GM21717 (cell line): ENCODE measurements at regions not wholly inside any gene's neighbourhood (a gene's known extent, or its start where the extent isn't known, plus 50 kb on each side); places are given as distances from the start of the nearest gene placed in this dataset.
"Not testable (repeated sequence)": the region's sequence is repeated elsewhere in the genome, so short reads cannot be mapped to it uniquely, and the experiment has no call there.

ENCODE experiments used
- ATAC-seq: cut with Tn5 transposase; IDR thresholded peaks from one replicate; pipeline ENCODE4 v1.9.1; 2021; ENCODE audit warnings: mild to moderate bottlenecking, moderate library complexity; ENCODE audit not compliant: unreplicated experiment

DNA sequence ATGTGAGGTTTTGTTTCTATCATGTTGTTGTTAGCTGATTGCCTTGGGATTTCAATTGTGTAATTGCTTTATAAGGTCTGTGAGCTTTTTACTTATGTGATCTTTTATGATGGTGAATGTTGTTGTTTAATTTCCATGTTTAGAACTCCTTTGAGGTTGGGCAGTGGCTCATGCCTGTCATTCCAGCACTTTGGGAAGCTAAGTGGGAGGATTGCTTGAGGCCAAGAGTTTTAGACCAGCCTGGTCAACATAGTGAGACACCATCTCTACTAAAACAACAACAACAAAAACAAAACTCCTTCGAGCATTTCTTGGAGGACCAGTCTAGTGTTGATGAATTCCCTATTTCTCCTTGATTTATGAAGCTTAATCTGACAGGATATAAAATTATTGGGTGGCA lies 102.1 kb upstream of the PMCH start:
- ATAC-seq, result no peak

DNA sequence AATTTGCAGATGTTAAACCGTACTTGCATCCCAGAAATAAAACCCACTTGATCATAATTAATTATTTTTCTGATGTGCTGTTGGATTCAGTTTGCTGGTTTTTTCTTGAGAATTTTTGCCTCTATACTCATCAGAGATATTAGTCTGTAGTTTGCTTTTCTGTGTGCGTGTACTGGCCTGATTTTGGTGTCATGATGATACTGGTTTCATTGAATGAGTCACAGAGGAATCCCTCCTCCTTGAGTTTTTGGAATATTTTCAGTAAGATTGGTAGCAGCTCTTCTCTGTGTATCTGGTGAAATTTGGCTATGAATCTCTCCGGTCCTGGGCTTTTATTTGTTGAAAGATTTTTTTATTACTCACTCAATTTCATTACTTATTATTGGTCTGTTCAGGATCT lies 100.4 kb upstream of the PMCH start:
- ATAC-seq, result no peak

DNA sequence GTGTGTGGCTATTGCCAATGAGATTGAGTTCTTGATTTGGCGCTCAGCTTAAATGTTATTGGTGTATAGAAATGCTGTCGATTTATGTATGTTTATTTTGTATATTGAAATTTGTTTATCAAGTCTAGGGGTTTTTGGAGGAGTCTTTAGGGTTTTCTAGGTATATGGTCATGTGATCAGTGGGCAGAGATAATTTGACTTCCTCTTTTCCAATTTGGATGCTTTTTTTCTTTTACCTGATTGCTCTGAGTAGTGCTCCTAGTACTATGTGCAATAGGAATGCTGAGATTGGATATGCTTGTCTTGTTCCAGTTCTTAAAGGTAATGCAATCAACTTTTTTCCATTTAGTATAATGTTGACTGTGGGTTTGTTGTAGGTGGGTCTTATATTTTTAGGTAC lies 99.8 kb upstream of the PMCH start:
- ATAC-seq, result no peak

DNA sequence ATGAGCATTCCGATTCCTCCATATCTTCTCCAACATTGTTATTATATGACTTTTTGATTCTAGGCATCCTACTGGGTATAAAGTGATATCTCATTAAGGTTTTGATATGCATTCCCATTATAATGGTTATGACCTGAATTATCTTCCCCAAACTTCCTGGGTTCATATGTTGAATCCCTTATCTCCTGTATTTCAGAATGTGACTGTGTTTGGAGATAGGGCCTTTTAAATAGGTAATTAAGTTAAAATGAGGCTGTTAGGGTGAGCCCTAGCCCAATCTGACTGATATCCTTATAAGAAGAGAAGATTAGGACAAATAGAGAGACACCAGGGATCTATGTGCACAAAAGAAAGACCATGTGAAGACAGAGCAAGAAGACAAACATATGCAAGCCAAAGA lies 96.9 kb upstream of the PMCH start:
- no peak for ATAC-seq

DNA sequence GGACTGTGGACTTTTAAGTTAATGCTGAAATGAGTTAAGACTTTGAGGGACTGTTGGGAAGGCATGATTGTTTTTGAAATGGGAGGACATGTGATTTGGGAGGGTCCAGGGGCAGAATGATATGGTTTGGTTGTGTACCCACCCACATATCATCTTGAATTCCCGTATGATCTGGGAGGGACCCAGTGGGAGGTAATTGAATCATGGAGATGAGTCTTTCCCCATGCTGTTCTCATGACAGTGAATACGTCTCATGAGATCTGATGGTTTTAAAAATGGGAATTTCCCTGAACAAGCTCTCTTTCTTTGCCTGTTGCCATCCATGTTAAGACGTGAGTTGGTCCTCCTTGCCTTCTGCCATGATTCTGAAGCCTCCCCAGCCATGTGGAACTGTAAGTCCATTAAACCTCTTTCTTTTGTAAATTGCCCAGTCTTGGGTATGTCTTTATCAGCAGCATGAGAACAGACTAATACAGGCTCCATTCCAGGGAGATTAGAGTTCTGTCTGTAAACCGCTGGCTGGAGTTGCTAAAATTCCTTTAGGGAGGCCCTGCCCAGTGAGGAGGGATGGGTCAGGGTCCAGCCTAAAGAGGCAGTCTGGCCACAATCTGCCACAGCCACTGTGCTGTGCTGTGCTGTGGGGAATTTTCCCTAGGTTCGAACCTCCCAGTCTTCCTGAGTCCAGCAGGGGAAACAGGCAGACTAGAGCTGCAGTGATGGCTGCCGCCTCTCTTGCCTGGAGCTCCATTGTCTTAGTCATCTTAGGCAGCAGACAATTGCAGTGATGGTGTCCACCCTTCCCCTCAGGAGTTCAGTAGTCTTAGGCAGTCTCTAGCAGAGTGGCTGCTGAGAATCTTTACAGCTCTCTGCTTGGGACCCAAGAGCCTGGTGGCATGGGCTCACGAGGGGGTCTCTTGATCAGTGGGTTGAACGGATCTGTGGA lies 94.1 kb upstream of the PMCH start:
- ATAC-seq, result not testable (repeated sequence)

DNA sequence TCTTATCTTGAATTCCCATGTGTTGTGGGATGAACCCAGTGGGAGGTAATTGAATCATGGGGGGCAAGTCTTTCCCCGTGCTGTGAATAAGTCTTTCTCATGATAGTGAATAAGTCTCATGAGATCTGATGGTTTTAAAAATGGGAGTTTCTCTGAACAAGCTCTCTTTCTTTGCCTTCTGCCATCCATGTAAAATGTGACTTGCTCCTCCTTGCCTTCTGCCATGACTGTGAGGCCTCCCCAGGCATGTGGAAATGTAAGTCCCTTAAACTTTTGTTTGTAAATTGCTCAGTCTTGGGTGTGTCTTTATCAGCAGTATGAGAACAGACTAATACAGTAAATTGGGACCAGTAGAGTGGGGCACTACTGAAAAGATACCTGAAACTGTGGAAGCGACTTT lies 92.1 kb upstream of the PMCH start:
- not testable (repeated sequence) for ATAC-seq

DNA sequence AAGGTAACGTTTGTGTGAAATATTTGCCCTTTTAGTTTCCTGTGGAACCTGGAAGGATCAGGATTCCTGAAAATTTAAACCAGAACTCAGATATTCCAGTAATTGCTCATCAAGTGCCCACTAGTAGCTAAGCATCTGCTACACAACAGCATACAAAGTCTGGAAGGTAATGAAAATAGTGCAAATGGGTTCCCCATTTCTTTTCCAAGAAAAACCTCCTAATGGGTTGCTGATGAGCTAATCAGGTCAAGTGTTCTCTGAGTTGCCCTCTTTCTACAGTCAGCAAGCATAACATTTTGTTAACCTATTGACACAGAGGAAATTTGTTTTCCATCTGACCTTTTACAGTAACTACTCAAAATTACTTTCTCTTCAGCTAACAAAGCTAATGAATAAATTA lies 83.6 kb upstream of the PMCH start:
- no peak for ATAC-seq

DNA sequence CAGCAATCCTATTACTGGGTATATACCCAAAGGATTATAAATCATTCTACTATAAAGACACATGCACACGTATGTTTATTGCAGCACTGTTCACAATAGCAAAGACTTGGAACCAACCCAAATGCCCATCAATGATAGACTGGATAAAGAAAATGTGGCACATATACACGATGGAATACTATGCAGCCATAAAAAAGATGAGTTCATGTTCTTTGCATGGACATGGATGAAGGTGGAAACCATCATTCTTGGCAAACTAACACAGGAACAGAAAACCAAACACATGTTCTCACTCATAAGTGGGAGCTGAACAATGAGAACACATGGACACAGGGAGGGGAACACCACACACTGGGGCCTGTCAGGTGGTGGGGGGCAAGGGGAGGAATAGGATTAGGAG lies 58.1 kb upstream of the PMCH start:
- not testable (repeated sequence) for ATAC-seq

DNA sequence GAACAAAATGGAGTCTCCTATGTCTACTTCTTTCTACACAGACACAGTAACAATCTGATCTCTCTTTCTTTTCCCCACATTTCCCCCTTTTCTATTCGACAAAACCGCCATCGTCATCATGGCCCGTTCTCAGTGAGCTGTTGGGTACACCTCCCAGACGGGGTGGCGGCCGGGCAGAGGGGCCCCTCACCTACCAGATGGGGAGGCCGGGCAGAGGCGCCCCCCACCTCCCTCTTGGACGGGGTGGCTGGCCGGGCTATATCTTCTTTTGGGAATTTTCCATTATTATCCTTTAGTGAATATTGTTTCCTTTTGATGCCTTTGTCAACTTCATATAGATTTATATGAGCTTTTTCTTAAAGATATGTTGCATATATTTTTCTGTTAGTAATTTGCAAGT lies 53.4 kb upstream of the PMCH start:
- not testable (repeated sequence) for ATAC-seq

DNA sequence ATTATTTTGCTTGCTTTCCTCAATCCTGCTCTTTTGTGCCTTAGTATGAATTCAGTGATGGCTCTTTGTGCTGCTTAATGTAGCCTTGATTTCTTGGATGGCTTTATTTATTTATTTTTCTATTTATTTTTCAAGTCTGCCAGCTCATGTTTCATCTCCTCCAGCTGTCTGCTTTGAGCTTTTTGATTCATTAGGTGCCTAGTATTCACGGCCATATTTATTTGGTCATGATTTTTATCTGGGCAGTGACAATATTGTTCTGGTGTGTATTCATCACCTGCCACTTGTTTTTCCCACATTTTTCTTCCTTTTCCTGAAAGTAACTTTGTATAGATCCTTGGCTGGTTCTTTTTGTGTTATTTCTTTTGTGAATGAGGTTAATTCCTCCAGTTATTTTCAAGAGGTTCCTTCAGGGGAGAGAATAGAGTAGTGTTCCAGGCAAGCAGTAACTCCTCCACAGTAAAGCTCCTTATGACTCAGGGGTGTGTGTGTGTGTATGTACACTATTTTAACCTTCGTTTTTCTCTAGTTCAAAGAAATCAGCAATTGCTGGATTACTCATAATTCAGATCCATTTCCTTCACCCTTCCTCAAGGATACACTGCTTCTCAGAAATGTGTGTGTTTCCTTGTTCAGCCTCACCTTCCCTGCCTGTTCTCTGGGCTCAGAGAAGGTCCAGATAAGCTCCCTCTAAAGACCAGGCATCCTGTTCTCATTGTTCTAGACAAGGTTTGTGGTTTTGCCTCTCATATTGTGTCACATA lies 51.6 kb upstream of the PMCH start:
- no peak for ATAC-seq
